ENCODE measurements at regions not wholly inside any gene's neighbourhood (a gene's known extent, or its start where the extent isn't known, plus 50 kb on each side); places are given as distances from the start of the nearest gene placed in this dataset.

DNA sequence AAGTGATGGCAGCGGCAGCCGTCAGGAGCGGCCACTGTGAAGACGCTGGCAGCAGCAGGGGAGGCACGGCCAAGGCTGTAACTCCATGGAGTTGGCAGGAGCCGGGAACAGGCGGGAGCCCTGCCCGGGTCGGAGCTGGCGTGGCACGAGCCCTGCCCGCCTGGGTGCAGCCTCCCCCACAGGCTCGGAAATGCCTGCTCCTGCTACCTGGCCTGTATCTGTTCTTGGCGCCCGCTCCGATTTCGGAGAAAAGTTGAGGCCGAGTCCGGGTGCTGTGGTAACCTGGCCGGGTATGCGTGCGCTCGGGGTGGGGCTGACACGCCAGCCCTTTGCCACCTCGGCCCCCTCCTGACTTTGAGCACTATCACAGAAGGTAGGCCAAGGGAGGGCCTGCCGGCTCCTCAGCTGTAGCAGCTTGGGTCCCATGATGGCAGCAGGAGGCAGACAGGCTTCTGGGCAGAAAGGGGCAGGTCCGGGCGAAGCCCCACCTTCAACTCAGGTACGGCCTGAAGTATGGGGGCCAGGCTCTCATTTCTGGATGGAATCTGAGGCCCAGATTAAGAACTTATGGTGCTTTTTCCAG lies 51.2 kb upstream of the SHISA3 start:
- Histone ChIP-seq H3K9me2 (ENCODE audit: insufficient read depth) (no peaks in the 10 kb centered on the region; the same call in 1 of the 2 replicates), H3F3A (replicated peaks; ENCODE audit: low read depth) (0 out of 2 replicates have a peak, but pooled peaks cover 5% of the 10 kb centered on the region), H3K4me3 (no peak overlapping the region), H3K27me3 (ENCODE audit: insufficient read depth) (no peaks in the 10 kb centered on the region), H3K27ac (ENCODE audit: low read depth) (no peak overlapping the region), H3K79me2 (replicated peaks; ENCODE audit: insufficient read depth) (no peaks in the 10 kb centered on the region), H4K20me1 (replicated peaks; ENCODE audit: insufficient read depth) (no peaks in the 10 kb centered on the region), H3K36me3 (ENCODE audit: insufficient read depth) (no peaks in the 10 kb centered on the region), H3K4me2 (no peak overlapping the region), H3K4me1 (ENCODE audit: insufficient read depth) (peaks cover 11% of the 10 kb centered on the region; the same call in 1 of the 2 replicates), H2AFZ (peak overlapping the region; percentile 81)
- Mint-ChIP-seq H3K36me3 (ENCODE audit: low read depth) (no peaks in the 10 kb centered on the region), H3K4me3 (no peak overlapping the region), H3K9me3 (no peaks in the 10 kb centered on the region), H3K27ac (no peak overlapping the region), H3K27me3 (ENCODE audit: insufficient read depth, low read depth, poor library complexity) (peaks cover 4% of the 10 kb centered on the region), H3K4me1 (peaks cover 14% of the 10 kb centered on the region)
- DNase-seq (ENCODE audit: low spot score) (no peak), ATAC-seq (no peak; the same call in 2 of the 3 replicates)
- no peak for TF ChIP-seq EZH2 (IDR thresholded peaks at IDR 0.05; ENCODE audit: low read depth, unreplicated experiment)
- TF ChIP-seq, protein P1, sequence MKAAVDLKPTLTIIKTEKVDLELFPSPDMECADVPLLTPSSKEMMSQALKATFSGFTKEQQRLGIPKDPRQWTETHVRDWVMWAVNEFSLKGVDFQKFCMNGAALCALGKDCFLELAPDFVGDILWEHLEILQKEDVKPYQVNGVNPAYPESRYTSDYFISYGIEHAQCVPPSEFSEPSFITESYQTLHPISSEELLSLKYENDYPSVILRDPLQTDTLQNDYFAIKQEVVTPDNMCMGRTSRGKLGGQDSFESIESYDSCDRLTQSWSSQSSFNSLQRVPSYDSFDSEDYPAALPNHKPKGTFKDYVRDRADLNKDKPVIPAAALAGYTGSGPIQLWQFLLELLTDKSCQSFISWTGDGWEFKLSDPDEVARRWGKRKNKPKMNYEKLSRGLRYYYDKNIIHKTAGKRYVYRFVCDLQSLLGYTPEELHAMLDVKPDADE (IDR thresholded peaks at IDR 0.05): no peak
- no peak for TF ChIP-seq STAT1 (IDR thresholded peaks at IDR 0.05; ENCODE audit: unreplicated experiment)
- no peak for TF ChIP-seq ZNF331 (CRISPR knock-in tag; IDR thresholded peaks at IDR 0.05; ENCODE audit: low read depth)
- TF ChIP-seq ZNF462 (CRISPR knock-in tag; IDR thresholded peaks at IDR 0.05): no peak
- no peak for TF ChIP-seq ZNF114 (CRISPR knock-in tag; IDR thresholded peaks at IDR 0.05)
- TF ChIP-seq CTCF (conservative IDR thresholded peaks at IDR 0.05; ENCODE audit: low read depth in 2 of 2): no peak
- no peak for TF ChIP-seq EZH2phosphoT487 (IDR thresholded peaks at IDR 0.05; ENCODE audit: unreplicated experiment)
- TF ChIP-seq CREB1 (CRISPR knock-in tag; IDR thresholded peaks at IDR 0.05; ENCODE audit: low read depth): no peak
- TF ChIP-seq POLR2AphosphoS5 (IDR thresholded peaks at IDR 0.05; ENCODE audit: low read depth): no peak
- no peak for TF ChIP-seq NANOG (IDR thresholded peaks at IDR 0.05; ENCODE audit: borderline replicate concordance)
- no peak for TF ChIP-seq JUNB (IDR thresholded peaks at IDR 0.05; ENCODE audit: unreplicated experiment)
- TF ChIP-seq, protein P2, sequence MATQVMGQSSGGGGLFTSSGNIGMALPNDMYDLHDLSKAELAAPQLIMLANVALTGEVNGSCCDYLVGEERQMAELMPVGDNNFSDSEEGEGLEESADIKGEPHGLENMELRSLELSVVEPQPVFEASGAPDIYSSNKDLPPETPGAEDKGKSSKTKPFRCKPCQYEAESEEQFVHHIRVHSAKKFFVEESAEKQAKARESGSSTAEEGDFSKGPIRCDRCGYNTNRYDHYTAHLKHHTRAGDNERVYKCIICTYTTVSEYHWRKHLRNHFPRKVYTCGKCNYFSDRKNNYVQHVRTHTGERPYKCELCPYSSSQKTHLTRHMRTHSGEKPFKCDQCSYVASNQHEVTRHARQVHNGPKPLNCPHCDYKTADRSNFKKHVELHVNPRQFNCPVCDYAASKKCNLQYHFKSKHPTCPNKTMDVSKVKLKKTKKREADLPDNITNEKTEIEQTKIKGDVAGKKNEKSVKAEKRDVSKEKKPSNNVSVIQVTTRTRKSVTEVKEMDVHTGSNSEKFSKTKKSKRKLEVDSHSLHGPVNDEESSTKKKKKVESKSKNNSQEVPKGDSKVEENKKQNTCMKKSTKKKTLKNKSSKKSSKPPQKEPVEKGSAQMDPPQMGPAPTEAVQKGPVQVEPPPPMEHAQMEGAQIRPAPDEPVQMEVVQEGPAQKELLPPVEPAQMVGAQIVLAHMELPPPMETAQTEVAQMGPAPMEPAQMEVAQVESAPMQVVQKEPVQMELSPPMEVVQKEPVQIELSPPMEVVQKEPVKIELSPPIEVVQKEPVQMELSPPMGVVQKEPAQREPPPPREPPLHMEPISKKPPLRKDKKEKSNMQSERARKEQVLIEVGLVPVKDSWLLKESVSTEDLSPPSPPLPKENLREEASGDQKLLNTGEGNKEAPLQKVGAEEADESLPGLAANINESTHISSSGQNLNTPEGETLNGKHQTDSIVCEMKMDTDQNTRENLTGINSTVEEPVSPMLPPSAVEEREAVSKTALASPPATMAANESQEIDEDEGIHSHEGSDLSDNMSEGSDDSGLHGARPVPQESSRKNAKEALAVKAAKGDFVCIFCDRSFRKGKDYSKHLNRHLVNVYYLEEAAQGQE (IDR thresholded peaks at IDR 0.05; ENCODE audit: unreplicated experiment): no peak

Measured in GM23338 (cell line).